PC-9 (cell line): ENCODE measurements at regions not wholly inside any gene's neighbourhood (a gene's known extent, or its start where the extent isn't known, plus 50 kb on each side); places are given as distances from the start of the nearest gene placed in this dataset.

Experiments used
- CTCF ChIP-seq: fragments of 200-600 bp; sonication (generic); conservative IDR thresholded peaks from 2 replicates; pipeline ENCODE4 v1.6.1; 2017; ENCODE audit warnings: mixed run types, antibody characterized with exemption, mild to moderate bottlenecking, moderate library complexity
- EZH2 ChIP-seq: fragments of 200-600 bp; sonication (generic); IDR thresholded peaks from 2 replicates; pipeline ENCODE4 v1.8.0; 2017; ENCODE audit warnings: antibody characterized with exemption, low read depth

- TF ChIP-seq CTCF (no peak), EZH2 (no peak)
Measured at GRCh38 chr5:172569861-172570558, 71.1 kb upstream of the NEURL1B start.
